OCI-LY7 (cell line): ENCODE measurements at regions not wholly inside any gene's neighbourhood (a gene's known extent, or its start where the extent isn't known, plus 50 kb on each side); places are given as distances from the start of the nearest gene placed in this dataset.

Experiments
- BruUV-seq: library from RNA; stranded (reverse); fragments of 400-500 nt; replicated peaks from 2 replicates; lab custom pipeline; 2021; lab: Mats Ljungman, UMichigan
- CTCF ChIA-PET: fragments of 300-600 bp; sonication (Branson Sonifier 250); formaldehyde crosslinking; loops from one replicate; lab custom pipeline; 2022; ENCODE audit warnings: antibody characterized with exemption; ENCODE audit not compliant: unreplicated experiment; lab: Charles Lee
- POLR2A ChIA-PET: fragments of 300-600 bp; sonication (Branson Sonifier 250); formaldehyde crosslinking; loops from one replicate; lab custom pipeline; 2022; ENCODE audit warnings: antibody characterized with exemption; lab: Charles Lee
- DNase-seq: peaks from one replicate; pipeline ENCODE4 v3.0.0-alpha.2; 2015; ENCODE audit warnings: low spot score
- H2AFZ ChIP-seq: fragments of 200-600 bp; sonication (generic), shearing (Covaris generic); 2 replicates; pipeline ENCODE4 v1.6.1; 2014; ENCODE audit warnings: mild to moderate bottlenecking, antibody characterized with exemption, low read length, moderate library complexity
- H3K27ac ChIP-seq: fragments of 200-600 bp; sonication (generic); 2 replicates; pipeline ENCODE4 v1.5.1; 2014; ENCODE audit warnings: mixed run types, low read depth, mild to moderate bottlenecking, moderate library complexity, low read length, inconsistent platforms; ENCODE audit not compliant: poor library complexity, severe bottlenecking
- H3K36me3 ChIP-seq: fragments of 200-600 bp; sonication (generic); 2 replicates; pipeline ENCODE4 v1.6.1; 2014; ENCODE audit warnings: mild to moderate bottlenecking, antibody characterized with exemption, low read length, moderate library complexity, mixed read lengths; ENCODE audit not compliant: insufficient read depth
- H3K4me1 ChIP-seq: fragments of 200-600 bp; sonication (generic); 2 replicates; pipeline ENCODE4 v1.5.1; 2014; ENCODE audit warnings: mild to moderate bottlenecking, low read length; ENCODE audit not compliant: insufficient read depth, poor library complexity, severe bottlenecking
- H3K4me2 ChIP-seq: fragments of 200-600 bp; sonication (generic); 2 replicates; pipeline ENCODE4 v1.6.1; 2014; ENCODE audit warnings: mild to moderate bottlenecking, low read length
- H3K4me3 ChIP-seq: fragments of 200-600 bp; sonication (generic); 2 replicates; pipeline ENCODE4 v1.5.1; 2014; ENCODE audit warnings: mild to moderate bottlenecking, low read depth, low read length; ENCODE audit not compliant: poor library complexity, severe bottlenecking
- H3K79me2 ChIP-seq: fragments of 200-600 bp; sonication (generic); 2 replicates; pipeline ENCODE4 v1.6.1; 2016; ENCODE audit warnings: low read depth, mild to moderate bottlenecking, low read length, moderate library complexity, mixed read lengths; ENCODE audit not compliant: insufficient read depth
- H3K9me2 ChIP-seq: fragments of 200-600 bp; sonication (generic); 2 replicates; pipeline ENCODE4 v1.6.1; 2016; ENCODE audit warnings: mild to moderate bottlenecking, low read length, mixed read lengths; ENCODE audit not compliant: insufficient read depth
- H3K9me3 ChIP-seq: fragments of 200-600 bp; sonication (generic); 2 replicates; pipeline ENCODE4 v1.6.1; 2014; ENCODE audit warnings: mild to moderate bottlenecking, mixed run types, low read length, mixed read lengths
- H4K20me1 ChIP-seq: fragments of 200-600 bp; sonication (generic); 2 replicates; pipeline ENCODE4 v1.6.1; 2014; ENCODE audit warnings: mild to moderate bottlenecking, antibody characterized with exemption, low read length, moderate library complexity, mixed read lengths; ENCODE audit not compliant: insufficient read depth
- EZH2phosphoT487 ChIP-seq: fragments of 200-600 bp; sonication (generic); IDR thresholded peaks from 2 replicates; pipeline ENCODE4 v1.6.1; 2018; ENCODE audit warnings: low read depth, borderline replicate concordance, mild to moderate bottlenecking, mixed run types, antibody characterized with exemption, low read length, moderate library complexity, mixed read lengths
- intact Hi-C: fragments of 100-400 bp; cut with micrococcal nuclease; formaldehyde crosslinking; loops from one replicate; pipeline ENCODE4 v1.10.0; 2022; ENCODE audit not compliant: unreplicated experiment
- TF ChIP-seq, protein P1 (sequence below): fragments of 200-600 bp; sonication (generic); conservative IDR thresholded peaks from 2 replicates; pipeline ENCODE4 v1.5.1; 2014; ENCODE audit warnings: mild to moderate bottlenecking, antibody characterized with exemption, low read length, moderate library complexity, mixed read lengths

DNA sequence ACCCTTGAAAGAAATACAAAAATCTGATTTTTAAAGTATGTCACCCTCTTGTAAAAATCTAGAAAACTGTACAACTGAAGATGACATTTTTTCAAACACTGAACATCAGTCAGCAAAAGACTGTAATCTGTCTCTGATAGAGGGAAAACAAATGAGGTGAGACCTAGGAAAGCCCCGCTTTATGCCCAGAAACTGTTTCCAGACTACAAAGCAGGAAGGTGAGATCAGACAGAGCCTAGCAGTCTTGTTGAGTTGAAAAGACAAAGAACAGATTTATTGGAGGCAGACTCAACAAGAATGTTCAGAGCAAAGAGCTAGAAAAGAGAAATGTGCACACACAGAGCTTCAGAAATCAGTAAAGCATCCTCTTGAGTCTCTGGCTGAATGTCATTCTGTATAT lies 873.6 kb downstream of the LRFN5 start:
- H3K9me2 ChIP-seq = no peaks in the 10 kb centered on the region
- H3K9me3 ChIP-seq = no peaks in the 10 kb centered on the region
- no peak for DNase-seq
- no peak overlapping the region for H3K4me2 ChIP-seq
- H3K4me3 ChIP-seq = no peak overlapping the region
- no peak overlapping the region for H3K27ac ChIP-seq
- no peaks in the 10 kb centered on the region for H3K36me3 ChIP-seq
- no peaks in the 10 kb centered on the region for H4K20me1 ChIP-seq
- TF ChIP-seq, protein P1, sequence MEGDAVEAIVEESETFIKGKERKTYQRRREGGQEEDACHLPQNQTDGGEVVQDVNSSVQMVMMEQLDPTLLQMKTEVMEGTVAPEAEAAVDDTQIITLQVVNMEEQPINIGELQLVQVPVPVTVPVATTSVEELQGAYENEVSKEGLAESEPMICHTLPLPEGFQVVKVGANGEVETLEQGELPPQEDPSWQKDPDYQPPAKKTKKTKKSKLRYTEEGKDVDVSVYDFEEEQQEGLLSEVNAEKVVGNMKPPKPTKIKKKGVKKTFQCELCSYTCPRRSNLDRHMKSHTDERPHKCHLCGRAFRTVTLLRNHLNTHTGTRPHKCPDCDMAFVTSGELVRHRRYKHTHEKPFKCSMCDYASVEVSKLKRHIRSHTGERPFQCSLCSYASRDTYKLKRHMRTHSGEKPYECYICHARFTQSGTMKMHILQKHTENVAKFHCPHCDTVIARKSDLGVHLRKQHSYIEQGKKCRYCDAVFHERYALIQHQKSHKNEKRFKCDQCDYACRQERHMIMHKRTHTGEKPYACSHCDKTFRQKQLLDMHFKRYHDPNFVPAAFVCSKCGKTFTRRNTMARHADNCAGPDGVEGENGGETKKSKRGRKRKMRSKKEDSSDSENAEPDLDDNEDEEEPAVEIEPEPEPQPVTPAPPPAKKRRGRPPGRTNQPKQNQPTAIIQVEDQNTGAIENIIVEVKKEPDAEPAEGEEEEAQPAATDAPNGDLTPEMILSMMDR = no peak
- TF ChIP-seq EZH2phosphoT487 = no peak
- POLR2A ChIA-PET = no interaction called here
- H2AFZ ChIP-seq = 0 out of 2 replicates have a peak overlapping the region, but pooled peaks have one; percentile 2
- CTCF ChIA-PET = no interaction called here
- no peaks in the 10 kb centered on the region for H3K4me1 ChIP-seq
- no TSS peak for BruUV-seq
- H3K79me2 ChIP-seq = no peaks in the 10 kb centered on the region
- intact Hi-C loops = no loop called here

DNA sequence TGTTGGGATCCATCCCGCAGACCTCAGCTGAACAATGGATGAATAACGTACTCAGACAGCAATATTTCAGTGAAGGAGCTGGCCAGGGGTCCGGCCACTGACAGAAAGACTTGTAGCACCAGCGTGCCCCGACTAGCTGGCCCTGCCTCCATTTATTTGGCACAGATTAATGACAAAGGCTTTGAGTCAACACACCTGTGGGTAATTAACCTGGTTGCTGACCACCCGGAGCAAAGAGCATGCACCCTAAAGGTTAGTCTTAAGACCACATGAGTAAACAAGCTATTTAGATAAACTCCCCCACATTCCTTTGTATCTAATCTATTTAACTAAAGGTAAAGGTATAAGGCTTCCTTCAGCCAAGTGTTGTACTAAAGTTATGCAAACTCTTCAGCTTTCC lies 868.6 kb downstream of the LRFN5 start:
- H3K9me2 ChIP-seq = no peaks in the 10 kb centered on the region
- intact Hi-C loops = no loop called here
- no peak for DNase-seq
- H3K27ac ChIP-seq = no peak overlapping the region
- H2AFZ ChIP-seq = no peak overlapping the region
- CTCF ChIA-PET = no interaction called here
- no peaks in the 10 kb centered on the region for H4K20me1 ChIP-seq
- no peaks in the 10 kb centered on the region for H3K36me3 ChIP-seq
- H3K79me2 ChIP-seq = no peaks in the 10 kb centered on the region
- BruUV-seq = no TSS peak
- no peak overlapping the region for H3K4me3 ChIP-seq
- POLR2A ChIA-PET = interaction anchor here (0.6 kb wide), 1 partner anchor 27 kb away, joined by 5 read pairs; no protein-coding TSS in a partner anchor
- TF ChIP-seq, protein P1 = no peak
- TF ChIP-seq EZH2phosphoT487 = no peak
- H3K4me2 ChIP-seq = no peak overlapping the region
- no peaks in the 10 kb centered on the region for H3K4me1 ChIP-seq
- H3K9me3 ChIP-seq = no peaks in the 10 kb centered on the region

DNA sequence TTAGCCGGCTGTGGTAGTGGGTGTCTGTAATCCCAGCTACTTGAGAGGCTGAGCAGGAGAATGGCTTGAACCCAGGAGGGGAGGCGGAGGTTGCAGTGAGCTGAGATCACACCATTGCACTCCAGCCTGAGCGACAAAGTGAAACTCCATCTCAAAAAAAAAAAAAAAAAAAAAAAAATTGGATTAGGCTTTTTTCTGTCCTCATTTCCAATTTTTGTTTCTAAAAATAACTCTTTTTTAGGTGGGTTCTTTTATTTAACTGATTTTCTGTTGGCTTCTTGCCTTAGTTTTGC lies 863.7 kb downstream of the LRFN5 start:
- intact Hi-C loops = no loop called here
- no peaks in the 10 kb centered on the region for H3K79me2 ChIP-seq
- ChIA-PET POLR2A (interaction anchor here (0.6 to 1.1 kb wide), 3 partner anchors 33 to 153 kb away, joined by 3 to 6 read pairs (median 4); no protein-coding TSS in a partner anchor), CTCF (no interaction called here)
- H3K4me3 ChIP-seq = no peak overlapping the region
- no peak overlapping the region for H3K27ac ChIP-seq
- H3K9me3 ChIP-seq = no peaks in the 10 kb centered on the region
- no peaks in the 10 kb centered on the region for H3K36me3 ChIP-seq
- no peaks in the 10 kb centered on the region for H4K20me1 ChIP-seq
- H2AFZ ChIP-seq = peak overlapping the region; percentile 44; the same call in 1 of the 2 replicates
- DNase-seq = no peak
- H3K4me1 ChIP-seq = no peaks in the 10 kb centered on the region
- no peak overlapping the region for H3K4me2 ChIP-seq
- no TSS peak for BruUV-seq
- H3K9me2 ChIP-seq = no peaks in the 10 kb centered on the region
- no peak for TF ChIP-seq EZH2phosphoT487
- TF ChIP-seq, protein P1 = no peak
